H1 (cell line): ENCODE measurements at regions not wholly inside any gene's neighbourhood (a gene's known extent, or its start where the extent isn't known, plus 50 kb on each side); places are given as distances from the start of the nearest gene placed in this dataset.

Source experiments
- CTCF ChIA-PET: fragments of 300-600 bp; sonication (Branson Sonifier 250); formaldehyde crosslinking; loops from one replicate; lab custom pipeline; 2021; ENCODE audit not compliant: partially characterized antibody; lab: Charles Lee
- POLR2A ChIA-PET: fragments of 300-600 bp; sonication (Branson Sonifier 250); formaldehyde crosslinking; loops from one replicate; lab custom pipeline; 2021; ENCODE audit warnings: inconsistent platforms; ENCODE audit not compliant: partially characterized antibody; lab: Charles Lee
- DNase-seq, 2 experiments: peaks; one replicate each; pipeline versions ENCODE4 v3.0.0 to v3.0.0-alpha.2; 2010 to 2022; ENCODE audit warnings: low spot score in 2 of 2, low read depth in 1 of 2, mixed read lengths in 1 of 2
- FAIRE-seq: peaks from 2 replicates; lab custom pipeline; 2011; peaks lifted over from hg19 to GRCh38; lab: Jason Lieb, UNC
- H2AFZ ChIP-seq: 2 replicates; pipeline ENCODE4 v1.8.1; 2012; ENCODE audit warnings: low read length, inconsistent platforms
- H2AK5ac ChIP-seq: 2 replicates; pipeline ENCODE4 v1.6.1; 2013; ENCODE audit warnings: low read depth, low read length
- H2BK120ac ChIP-seq: replicated peaks from 2 replicates; pipeline ENCODE3; 2013; ENCODE audit warnings: low read depth, low read length, inconsistent platforms
- H2BK12ac ChIP-seq: 2 replicates; pipeline ENCODE4 v1.6.1; 2013; ENCODE audit warnings: low read depth, low read length
- H2BK15ac ChIP-seq: 2 replicates; pipeline ENCODE4 v1.6.1; 2013; ENCODE audit warnings: low read length
- H2BK20ac ChIP-seq: 2 replicates; pipeline ENCODE4 v1.6.1; 2013; ENCODE audit warnings: low read length
- H2BK5ac ChIP-seq: 2 replicates; pipeline ENCODE4 v1.6.1; 2013; ENCODE audit warnings: low read depth, low read length
- H3K14ac ChIP-seq: 2 replicates; pipeline ENCODE4 v1.6.1; 2013; ENCODE audit warnings: inconsistent platforms; ENCODE audit not compliant: insufficient read length
- H3K18ac ChIP-seq: 2 replicates; pipeline ENCODE4 v1.6.1; 2013; ENCODE audit warnings: low read length; ENCODE audit errors: extremely low read depth
- H3K23ac ChIP-seq: 2 replicates; pipeline ENCODE4 v1.6.1; 2013; ENCODE audit warnings: inconsistent platforms; ENCODE audit not compliant: insufficient read length
- H3K23me2 ChIP-seq: 2 replicates; pipeline ENCODE4 v1.6.1; 2013; ENCODE audit warnings: low read depth, low read length
- H3K27ac ChIP-seq: 2 replicates; pipeline ENCODE4 v1.6.1; 2011; ENCODE audit warnings: low read depth, low read length, inconsistent platforms
- H3K27me3 ChIP-seq, 4 experiments: replicated peaks in 1 of 4; 1 replicate in 1 of 4; 2 replicates in 3 of 4; pipeline versions ENCODE4 v1.6.1 to v1.8.1; 2011 to 2013; ENCODE audit warnings: low read length in 3 of 4, mild to moderate bottlenecking in 3 of 4, inconsistent platforms in 2 of 4, mixed read lengths in 2 of 4, moderate library complexity in 1 of 4; ENCODE audit not compliant: control insufficient read depth in 3 of 4, insufficient read depth in 3 of 4; ENCODE audit errors: extremely low read depth in 1 of 4
- H3K36me3 ChIP-seq, 4 experiments: 2 replicates each; pipeline versions ENCODE4 v1.6.1 to v1.8.1; 2011 to 2013; ENCODE audit warnings: mild to moderate bottlenecking in 4 of 4, low read length in 3 of 4, moderate library complexity in 2 of 4, control low read depth in 1 of 4, inconsistent platforms in 1 of 4; ENCODE audit not compliant: insufficient read depth in 4 of 4, control insufficient read depth in 2 of 4
- H3K4ac ChIP-seq: replicated peaks from 2 replicates; pipeline ENCODE3; 2013; ENCODE audit warnings: low read length, low read depth, mixed read lengths, inconsistent platforms; ENCODE audit not compliant: insufficient read length
- H3K4me1 ChIP-seq, 4 experiments: replicated peaks in 1 of 4; 1 replicate in 1 of 4; 2 replicates in 3 of 4; pipeline versions ENCODE4 v1.6.1 to v1.8.1; 2011 to 2013; ENCODE audit warnings: low read length in 3 of 4, inconsistent platforms in 2 of 4, mixed read lengths in 1 of 4; ENCODE audit not compliant: insufficient read depth in 4 of 4, control insufficient read depth in 3 of 4
- H3K4me2 ChIP-seq, 2 experiments: 2 replicates each; pipeline versions ENCODE4 v1.6.1 to v1.8.1; 2011 to 2013; ENCODE audit warnings: low read depth in 2 of 2, low read length in 2 of 2, control low read depth in 1 of 2, inconsistent platforms in 1 of 2, mild to moderate bottlenecking in 1 of 2; ENCODE audit not compliant: insufficient read depth in 1 of 2
- H3K4me3 ChIP-seq, 4 experiments: fragments of 200-600, 300-600 bp in 1 of 4; sonication (generic), shearing (Covaris generic), sonication (Bioruptor Twin) in 1 of 4; 2 replicates each; pipeline versions ENCODE4 v1.5.1 to v1.8.1; 2011 to 2016; ENCODE audit warnings: low read length in 4 of 4, low read depth in 3 of 4, control low read depth in 2 of 4, inconsistent platforms in 2 of 4, mild to moderate bottlenecking in 2 of 4, mixed read lengths in 1 of 4, moderate library complexity in 1 of 4; ENCODE audit not compliant: insufficient read depth in 2 of 4; ENCODE audit errors: extremely low read depth in 1 of 4
- H3K56ac ChIP-seq: replicated peaks from 2 replicates; pipeline ENCODE3; 2013; ENCODE audit warnings: low read depth, mild to moderate bottlenecking, mixed read lengths, low read length, inconsistent platforms; ENCODE audit not compliant: insufficient read length
- H3K79me1 ChIP-seq: 2 replicates; pipeline ENCODE4 v1.6.1; 2013; ENCODE audit warnings: low read depth, low read length, control low read depth
- H3K79me2 ChIP-seq, 2 experiments: 2 replicates each; pipeline versions ENCODE4 v1.6.1 to v1.8.1; 2012 to 2013; ENCODE audit warnings: low read length in 2 of 2, mild to moderate bottlenecking in 2 of 2, inconsistent platforms in 1 of 2; ENCODE audit not compliant: insufficient read depth in 2 of 2, control insufficient read depth in 1 of 2
- H3K9ac ChIP-seq, 4 experiments: replicated peaks in 1 of 4; 1 replicate in 1 of 4; 2 replicates in 3 of 4; pipeline versions ENCODE4 v1.6.1 to v1.8.1; 2011 to 2013; ENCODE audit warnings: low read depth in 3 of 4, low read length in 3 of 4, control low read depth in 2 of 4, mild to moderate bottlenecking in 2 of 4, moderate library complexity in 2 of 4, inconsistent platforms in 1 of 4; ENCODE audit errors: extremely low read depth in 1 of 4
- H3K9me3 ChIP-seq, 2 experiments: 2 replicates each; pipeline versions ENCODE4 v1.6.1 to v1.8.1; 2012 to 2013; ENCODE audit warnings: mild to moderate bottlenecking in 2 of 2, moderate library complexity in 2 of 2, control low read depth in 1 of 2, inconsistent platforms in 1 of 2, low read depth in 1 of 2, low read length in 1 of 2, mixed read lengths in 1 of 2; ENCODE audit not compliant: insufficient read depth in 2 of 2
- H4K20me1 ChIP-seq, 2 experiments: replicated peaks in 1 of 2; 2 replicates each; pipeline versions ENCODE3 to v1.8.1; 2011 to 2013; ENCODE audit warnings: inconsistent platforms in 2 of 2, low read length in 2 of 2, mild to moderate bottlenecking in 1 of 2; ENCODE audit not compliant: insufficient read depth in 2 of 2, control insufficient read depth in 1 of 2
- H4K5ac ChIP-seq: 2 replicates; pipeline ENCODE4 v1.6.1; 2013; ENCODE audit warnings: low read length, low read depth, mixed read lengths, inconsistent platforms; ENCODE audit not compliant: insufficient read length
- H4K8ac ChIP-seq: 2 replicates; pipeline ENCODE4 v1.8.0; 2013; ENCODE audit warnings: mild to moderate bottlenecking, moderate library complexity, low read length, inconsistent platforms; ENCODE audit not compliant: insufficient read depth; ENCODE audit errors: extremely low read depth
- H4K91ac ChIP-seq: replicated peaks from 2 replicates; pipeline ENCODE3; 2013; ENCODE audit warnings: low read length, mixed read lengths, inconsistent platforms; ENCODE audit not compliant: insufficient read length
- E2F6 ChIP-seq: IDR thresholded peaks from 2 replicates; pipeline ENCODE4 v1.6.1; 2012; ENCODE audit warnings: inconsistent platforms
- HDAC2 ChIP-seq, 2 experiments: fragments of 300-600 bp in 1 of 2; sonication (generic) in 1 of 2; IDR thresholded peaks; 2 replicates each; pipeline ENCODE4 v1.6.1; 2011 to 2012; ENCODE audit warnings: low read depth in 2 of 2, low read length in 2 of 2, mild to moderate bottlenecking in 2 of 2, moderate library complexity in 2 of 2, borderline replicate concordance in 1 of 2, inconsistent platforms in 1 of 2
- POLR2A ChIP-seq, 2 experiments: IDR thresholded peaks; 1 replicate in 1 of 2; 2 replicates in 1 of 2; pipeline ENCODE4 v1.6.1; 2011; ENCODE audit warnings: low read depth in 2 of 2, low read length in 2 of 2, mild to moderate bottlenecking in 2 of 2; ENCODE audit errors: control extremely low read depth in 1 of 2
- RFX5 ChIP-seq: IDR thresholded peaks from 2 replicates; pipeline ENCODE4 v1.6.1; 2011; ENCODE audit warnings: low read depth, low read length, improper control_type of control experiment, borderline replicate concordance
- TEAD4 ChIP-seq: IDR thresholded peaks from 2 replicates; pipeline ENCODE4 v1.6.1; 2012; ENCODE audit warnings: low read depth, low read length, inconsistent platforms, mixed read lengths
- WGBS, 2 experiments: shearing (Covaris generic) in 1 of 2; methylation state at CpG; one replicate each; pipeline versions ENCODE4 v1.1.6 to v1.1.7; 2013 to 2015; ENCODE audit warnings: low lambda C conversion rate in 2 of 2, mixed read lengths in 2 of 2, inconsistent platforms in 1 of 2, low coverage in 1 of 2, missing lambda C conversion rate in 1 of 2; ENCODE audit not compliant: insufficient replicate concordance in 2 of 2, insufficient coverage in 1 of 2, insufficient read length in 1 of 2; ENCODE audit errors: extremely low coverage in 1 of 2, missing lambda C conversion rate in 1 of 2; 5-methylcytosine and 5-hydroxymethylcytosine counted together

- H3K4me3 ChIP-seq: peak overlapping the region in 1 of 4 experiments; percentile 33; a peak in 2 of 8 replicates
- H3K36me3 ChIP-seq: peaks cover 0 to 8% (median 4%) of the 10 kb centered on the region in 4 experiments; a peak in 3 of 8 replicates
- H3K9ac ChIP-seq: no peak overlapping the region
- no peak overlapping the region for H2BK5ac ChIP-seq
- no peak overlapping the region for H3K23ac ChIP-seq
- H3K4me1 ChIP-seq: peaks cover 0 to 7% (median 1%) of the 10 kb centered on the region in 4 experiments; a peak in 2 of 7 replicates
- H3K56ac ChIP-seq: no peak overlapping the region
- no peaks in the 10 kb centered on the region for H4K20me1 ChIP-seq
- H2BK20ac ChIP-seq: no peak overlapping the region
- no peak overlapping the region for H4K8ac ChIP-seq
- no peaks in the 10 kb centered on the region for H3K79me1 ChIP-seq
- no peak overlapping the region for H4K91ac ChIP-seq
- no peak overlapping the region for H2AFZ ChIP-seq
- H3K4ac ChIP-seq: no peak overlapping the region
- H2AK5ac ChIP-seq: no peak overlapping the region
- DNase-seq: no peak
- no peak overlapping the region for H3K14ac ChIP-seq
- H3K23me2 ChIP-seq: no peaks in the 10 kb centered on the region
- ChIA-PET POLR2A (no interaction called here), CTCF (interaction anchor here (0.6 kb wide), 1 partner anchor 620 kb away, joined by 3 read pairs; no protein-coding TSS in a partner anchor)
- no peak for FAIRE-seq
- no peak overlapping the region for H2BK15ac ChIP-seq
- 11% methylated on average over 2 of the region's 2 CpGs; no CpG with 5 or more reads in 1 of the 2 experiments for WGBS, 2 experiments
- H2BK12ac ChIP-seq: no peak overlapping the region
- no peak overlapping the region for H3K27ac ChIP-seq
- H3K27me3 ChIP-seq: no peaks in the 10 kb centered on the region
- H3K79me2 ChIP-seq: no peaks in the 10 kb centered on the region
- H3K18ac ChIP-seq: no peak overlapping the region
- TF ChIP-seq RFX5: no peak
- TF ChIP-seq TEAD4: 0 out of 2 replicates have a peak, but pooled peaks have one; percentile 41
- no peak for TF ChIP-seq E2F6
- TF ChIP-seq HDAC2 (IDR thresholded peaks at IDR 0.05; ENCODE audit: borderline replicate concordance in 1 of 2, low read depth in 2 of 2, low read length in 2 of 2): 0 out of 4 replicates have a peak, but pooled peaks of 1 of the 2 experiments have one; percentile 24
- TF ChIP-seq POLR2A (IDR thresholded peaks at IDR 0.05; ENCODE audit: control extremely low read depth in 1 of 2, low read depth in 2 of 2, low read length in 2 of 2): no peak
- peak overlapping the region in 1 of 2 experiments; percentile 30; a peak in 1 of 4 replicates for H3K4me2 ChIP-seq
- H3K9me3 ChIP-seq: peaks cover 24% of the 10 kb centered on the region in 2 experiments
- H4K5ac ChIP-seq: no peak overlapping the region
- H2BK120ac ChIP-seq: no peak overlapping the region
Observed at GRCh38 chr13:90049989-90050671, 1297.4 kb upstream of the MIR17HG start.
